ENCODE measurements at regions not wholly inside any gene's neighbourhood (a gene's known extent, or its start where the extent isn't known, plus 50 kb on each side); places are given as distances from the start of the nearest gene placed in this dataset.

GRCh38 chr6:150463852-150464251, 95.0 kb downstream of the IYD start:
- POLR2A ChIA-PET, result no interaction called here
- H3K9me3 ChIP-seq (ENCODE audit: low read length), result no peaks in the 10 kb centered on the region
- no peak overlapping the region for H3K4me2 ChIP-seq (ENCODE audit: low read length)
- no peaks in the 10 kb centered on the region for H3K36me3 ChIP-seq (ENCODE audit: insufficient read depth, low read length)
- H3K4me3 ChIP-seq (ENCODE audit: low read depth, low read length, poor library complexity, severe bottlenecking), result no peak overlapping the region
- no peak overlapping the region for H3K27ac ChIP-seq (ENCODE audit: low read depth, low read length, poor library complexity, severe bottlenecking)
- H2AFZ ChIP-seq (ENCODE audit: low read length), result no peak overlapping the region
- BruUV-seq (replicated peaks), result no TSS peak
- intact Hi-C loops (cut with micrococcal nuclease; ENCODE audit: unreplicated experiment), result no loop called here
- no peaks in the 10 kb centered on the region for H3K4me1 ChIP-seq (ENCODE audit: insufficient read depth, low read length, poor library complexity, severe bottlenecking)
- TF ChIP-seq EZH2phosphoT487 (IDR thresholded peaks at IDR 0.05; ENCODE audit: borderline replicate concordance, low read depth, low read length) (no peak), CTCF (conservative IDR thresholded peaks at IDR 0.05; ENCODE audit: low read length) (no peak)
- H4K20me1 ChIP-seq (ENCODE audit: insufficient read depth, low read length), result no peaks in the 10 kb centered on the region
- DNase-seq (ENCODE audit: low spot score), result no peak
- CTCF ChIA-PET (ENCODE audit: unreplicated experiment), result no interaction called here
- H3K9me2 ChIP-seq (ENCODE audit: insufficient read depth, low read length), result no peaks in the 10 kb centered on the region
- no peaks in the 10 kb centered on the region for H3K79me2 ChIP-seq (ENCODE audit: insufficient read depth, low read depth, low read length)

- no peak for DNase-seq (ENCODE audit: low spot score)
- H3K4me1 ChIP-seq (ENCODE audit: insufficient read depth, low read length, poor library complexity, severe bottlenecking), result no peaks in the 10 kb centered on the region
- BruUV-seq (replicated peaks), result no TSS peak
- H3K9me3 ChIP-seq (ENCODE audit: low read length), result no peaks in the 10 kb centered on the region
- H3K4me2 ChIP-seq (ENCODE audit: low read length), result no peak overlapping the region
- no peaks in the 10 kb centered on the region for H4K20me1 ChIP-seq (ENCODE audit: insufficient read depth, low read length)
- H3K27ac ChIP-seq (ENCODE audit: low read depth, low read length, poor library complexity, severe bottlenecking), result no peak overlapping the region
- H2AFZ ChIP-seq (ENCODE audit: low read length), result no peak overlapping the region
- no peak overlapping the region for H3K4me3 ChIP-seq (ENCODE audit: low read depth, low read length, poor library complexity, severe bottlenecking)
- no peaks in the 10 kb centered on the region for H3K79me2 ChIP-seq (ENCODE audit: insufficient read depth, low read depth, low read length)
- intact Hi-C loops (cut with micrococcal nuclease; ENCODE audit: unreplicated experiment), result no loop called here
- CTCF ChIA-PET (ENCODE audit: unreplicated experiment), result no interaction called here
- no peaks in the 10 kb centered on the region for H3K36me3 ChIP-seq (ENCODE audit: insufficient read depth, low read length)
- POLR2A ChIA-PET, result no interaction called here
- TF ChIP-seq CTCF (conservative IDR thresholded peaks at IDR 0.05; ENCODE audit: low read length) (no peak), EZH2phosphoT487 (IDR thresholded peaks at IDR 0.05; ENCODE audit: borderline replicate concordance, low read depth, low read length) (no peak)
- H3K9me2 ChIP-seq (ENCODE audit: insufficient read depth, low read length), result no peaks in the 10 kb centered on the region
These were observed 96.2 kb downstream of the IYD start for GRCh38 chr6:150464966-150465365.

GRCh38 chr6:150465610-150466009, 96.8 kb downstream of the IYD start:
- Histone ChIP-seq H3K9me2 (ENCODE audit: insufficient read depth, low read length) (no peaks in the 10 kb centered on the region), H3K9me3 (ENCODE audit: low read length) (no peaks in the 10 kb centered on the region), H3K79me2 (ENCODE audit: insufficient read depth, low read depth, low read length) (no peaks in the 10 kb centered on the region), H3K4me2 (ENCODE audit: low read length) (no peak overlapping the region), H2AFZ (ENCODE audit: low read length) (no peak overlapping the region), H3K4me1 (ENCODE audit: insufficient read depth, low read length, poor library complexity, severe bottlenecking) (no peaks in the 10 kb centered on the region), H3K4me3 (ENCODE audit: low read depth, low read length, poor library complexity, severe bottlenecking) (no peak overlapping the region), H3K36me3 (ENCODE audit: insufficient read depth, low read length) (no peaks in the 10 kb centered on the region), H3K27ac (ENCODE audit: low read depth, low read length, poor library complexity, severe bottlenecking) (no peak overlapping the region), H4K20me1 (ENCODE audit: insufficient read depth, low read length) (no peaks in the 10 kb centered on the region)
- intact Hi-C loops (cut with micrococcal nuclease; ENCODE audit: unreplicated experiment), result no loop called here
- ChIA-PET CTCF (ENCODE audit: unreplicated experiment) (interaction anchor here (0.6 kb wide), 1 partner anchor 16 kb away, joined by 3 read pairs; no protein-coding TSS in a partner anchor), POLR2A (no interaction called here)
- no TSS peak for BruUV-seq (replicated peaks)
- no peak for TF ChIP-seq CTCF (conservative IDR thresholded peaks at IDR 0.05; ENCODE audit: low read length)
- TF ChIP-seq EZH2phosphoT487 (IDR thresholded peaks at IDR 0.05; ENCODE audit: borderline replicate concordance, low read depth, low read length), result no peak
- DNase-seq (ENCODE audit: low spot score), result no peak

Measured in OCI-LY7 (cell line).